HepG2 (cell line): ENCODE measurements at regions not wholly inside any gene's neighbourhood (a gene's known extent, or its start where the extent isn't known, plus 50 kb on each side); places are given as distances from the start of the nearest gene placed in this dataset.

ENCODE experiments used
- ATF1 ChIP-seq: IDR thresholded peaks from 2 replicates; pipeline ENCODE4 v1.6.1; 2016; ENCODE audit warnings: mild to moderate bottlenecking, control low read depth
- CBFB ChIP-seq: sonication (generic); formaldehyde crosslinking; IDR thresholded peaks from 2 replicates; pipeline ENCODE4 v1.4.0; 2020; ENCODE audit warnings: missing genetic modification reagents
- HNRNPK ChIP-seq: fragments of 200-400 bp; formaldehyde crosslinking; IDR thresholded peaks from 2 replicates; pipeline ENCODE4 v1.6.1; 2018; ENCODE audit warnings: low read length, low read depth, moderate library complexity, mild to moderate bottlenecking; ENCODE audit not compliant: poor library complexity, severe bottlenecking
- RCOR2 ChIP-seq: IDR thresholded peaks from 2 replicates; pipeline ENCODE4 v1.6.1; 2016; ENCODE audit warnings: missing biosample characterization, missing genetic modification reagents
- SKIL ChIP-seq: sonication (generic); formaldehyde crosslinking; IDR thresholded peaks from 2 replicates; pipeline ENCODE4 v1.8.0; 2022; ENCODE audit warnings: missing genetic modification reagents, mild to moderate bottlenecking, moderate library complexity, borderline replicate concordance
- SOX6 ChIP-seq, 2 experiments: fragments of 450-650 bp in 1 of 2; sonication (generic) in 1 of 2; formaldehyde crosslinking in 1 of 2; IDR thresholded peaks; 2 replicates each; pipeline versions ENCODE4 v1.4.0 to v1.6.1; 2017 to 2020; ENCODE audit warnings: antibody characterized with exemption in 1 of 2, mild to moderate bottlenecking in 1 of 2, missing genetic modification reagents in 1 of 2
- SP4 ChIP-seq: sonication (generic); formaldehyde crosslinking; IDR thresholded peaks from 2 replicates; pipeline ENCODE4 v1.8.1; 2023; ENCODE audit warnings: mild to moderate bottlenecking, missing genetic modification reagents
- TBP ChIP-seq: sonication (generic); formaldehyde crosslinking; IDR thresholded peaks from 2 replicates; pipeline ENCODE4 v1.5.0; 2020; ENCODE audit warnings: missing genetic modification reagents
- ZBTB14 ChIP-seq: sonication (generic); formaldehyde crosslinking; IDR thresholded peaks from 2 replicates; pipeline ENCODE4 v1.4.0; 2020; ENCODE audit warnings: missing genetic modification reagents
- ZNF205 ChIP-seq: IDR thresholded peaks from 2 replicates; pipeline ENCODE4 v1.6.1; 2018; ENCODE audit warnings: missing biosample characterization, missing genetic modification reagents
- ZNF562 ChIP-seq: sonication (generic); formaldehyde crosslinking; IDR thresholded peaks from 2 replicates; pipeline ENCODE4 v1.8.0; 2022; ENCODE audit warnings: missing genetic modification reagents, borderline replicate concordance
- ZNF792 ChIP-seq: IDR thresholded peaks from 2 replicates; pipeline ENCODE4 v1.6.1; 2016
- ZNF816 ChIP-seq: sonication (generic); formaldehyde crosslinking; IDR thresholded peaks from 2 replicates; pipeline ENCODE4 v1.8.0; 2022; ENCODE audit warnings: missing genetic modification reagents, mild to moderate bottlenecking, borderline replicate concordance
- ZNF839 ChIP-seq: sonication (generic); formaldehyde crosslinking; IDR thresholded peaks from 2 replicates; pipeline ENCODE4 v1.4.0; 2020; ENCODE audit warnings: missing genetic modification reagents, mild to moderate bottlenecking, borderline replicate concordance
- TF ChIP-seq, protein P1 (sequence below): sonication (generic); formaldehyde crosslinking; IDR thresholded peaks from 2 replicates; pipeline ENCODE4 v1.5.1; 2020; ENCODE audit warnings: mild to moderate bottlenecking, missing genetic modification reagents, borderline replicate concordance

DNA sequence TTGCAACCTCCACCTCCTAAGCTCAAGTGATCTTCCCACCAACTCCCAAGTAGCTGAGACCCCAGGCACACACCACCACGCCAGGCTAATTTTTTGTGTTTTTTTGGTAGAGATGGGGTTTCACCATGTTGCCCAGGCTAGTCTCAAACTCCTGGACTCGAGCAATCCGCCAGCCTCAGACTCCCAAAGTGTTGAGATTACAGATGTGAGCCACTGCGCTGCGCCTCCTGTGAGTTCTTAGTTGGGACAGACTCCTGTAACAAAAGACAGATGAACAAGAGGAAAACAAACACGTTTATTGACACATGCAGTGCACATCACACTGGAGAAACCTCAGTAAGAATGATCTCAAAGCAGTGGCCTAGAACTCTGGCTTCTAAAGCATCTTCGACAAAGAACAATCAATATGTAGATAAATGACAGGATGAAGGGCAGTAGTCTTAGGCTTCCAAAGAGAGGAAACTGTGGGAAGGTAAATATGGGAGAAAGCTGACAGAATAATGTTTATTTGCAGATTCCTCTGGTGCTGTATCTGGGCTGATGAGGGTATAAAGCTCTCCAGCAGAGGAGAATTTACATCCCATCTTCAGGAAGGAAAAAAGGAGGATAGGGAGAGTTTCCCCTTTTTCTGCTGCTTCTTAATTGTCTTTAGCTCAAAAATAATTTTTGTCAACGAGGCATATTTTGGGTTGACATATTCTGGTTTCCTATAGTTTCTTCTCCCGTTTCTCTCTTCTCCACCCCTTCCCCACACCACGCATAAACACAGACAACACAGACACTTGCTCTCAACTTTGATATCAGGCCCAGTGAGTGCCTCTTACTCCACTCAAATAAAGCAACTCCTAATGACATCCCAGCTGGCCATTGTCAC lies 84.7 kb upstream of the TNFAIP3 start (continued):
- TF ChIP-seq ZNF562 (CRISPR knock-in tag): no peak
- TF ChIP-seq, protein P1, sequence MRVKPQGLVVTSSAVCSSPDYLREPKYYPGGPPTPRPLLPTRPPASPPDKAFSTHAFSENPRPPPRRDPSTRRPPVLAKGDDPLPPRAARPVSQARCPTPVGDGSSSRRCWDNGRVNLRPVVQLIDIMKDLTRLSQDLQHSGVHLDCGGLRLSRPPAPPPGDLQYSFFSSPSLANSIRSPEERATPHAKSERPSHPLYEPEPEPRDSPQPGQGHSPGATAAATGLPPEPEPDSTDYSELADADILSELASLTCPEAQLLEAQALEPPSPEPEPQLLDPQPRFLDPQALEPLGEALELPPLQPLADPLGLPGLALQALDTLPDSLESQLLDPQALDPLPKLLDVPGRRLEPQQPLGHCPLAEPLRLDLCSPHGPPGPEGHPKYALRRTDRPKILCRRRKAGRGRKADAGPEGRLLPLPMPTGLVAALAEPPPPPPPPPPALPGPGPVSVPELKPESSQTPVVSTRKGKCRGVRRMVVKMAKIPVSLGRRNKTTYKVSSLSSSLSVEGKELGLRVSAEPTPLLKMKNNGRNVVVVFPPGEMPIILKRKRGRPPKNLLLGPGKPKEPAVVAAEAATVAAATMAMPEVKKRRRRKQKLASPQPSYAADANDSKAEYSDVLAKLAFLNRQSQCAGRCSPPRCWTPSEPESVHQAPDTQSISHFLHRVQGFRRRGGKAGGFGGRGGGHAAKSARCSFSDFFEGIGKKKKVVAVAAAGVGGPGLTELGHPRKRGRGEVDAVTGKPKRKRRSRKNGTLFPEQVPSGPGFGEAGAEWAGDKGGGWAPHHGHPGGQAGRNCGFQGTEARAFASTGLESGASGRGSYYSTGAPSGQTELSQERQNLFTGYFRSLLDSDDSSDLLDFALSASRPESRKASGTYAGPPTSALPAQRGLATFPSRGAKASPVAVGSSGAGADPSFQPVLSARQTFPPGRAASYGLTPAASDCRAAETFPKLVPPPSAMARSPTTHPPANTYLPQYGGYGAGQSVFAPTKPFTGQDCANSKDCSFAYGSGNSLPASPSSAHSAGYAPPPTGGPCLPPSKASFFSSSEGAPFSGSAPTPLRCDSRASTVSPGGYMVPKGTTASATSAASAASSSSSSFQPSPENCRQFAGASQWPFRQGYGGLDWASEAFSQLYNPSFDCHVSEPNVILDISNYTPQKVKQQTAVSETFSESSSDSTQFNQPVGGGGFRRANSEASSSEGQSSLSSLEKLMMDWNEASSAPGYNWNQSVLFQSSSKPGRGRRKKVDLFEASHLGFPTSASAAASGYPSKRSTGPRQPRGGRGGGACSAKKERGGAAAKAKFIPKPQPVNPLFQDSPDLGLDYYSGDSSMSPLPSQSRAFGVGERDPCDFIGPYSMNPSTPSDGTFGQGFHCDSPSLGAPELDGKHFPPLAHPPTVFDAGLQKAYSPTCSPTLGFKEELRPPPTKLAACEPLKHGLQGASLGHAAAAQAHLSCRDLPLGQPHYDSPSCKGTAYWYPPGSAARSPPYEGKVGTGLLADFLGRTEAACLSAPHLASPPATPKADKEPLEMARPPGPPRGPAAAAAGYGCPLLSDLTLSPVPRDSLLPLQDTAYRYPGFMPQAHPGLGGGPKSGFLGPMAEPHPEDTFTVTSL (CRISPR knock-in tag): peak; percentile 36; the same call in 1 of the 2 replicates
- TF ChIP-seq ATF1 (CRISPR knock-in tag): no peak
- no peak for TF ChIP-seq TBP (CRISPR knock-in tag)
- TF ChIP-seq SOX6 (IDR thresholded peaks at IDR 0.05): no peak
- TF ChIP-seq SOX6 (CRISPR knock-in tag; IDR thresholded peaks at IDR 0.05): peak; percentile 91
- no peak for TF ChIP-seq HNRNPK
- TF ChIP-seq SKIL (CRISPR knock-in tag): no peak
- TF ChIP-seq RCOR2: peak; percentile 71; the same call in 1 of the 2 replicates
- no peak for TF ChIP-seq ZNF205 (CRISPR knock-in tag)
- no peak for TF ChIP-seq CBFB (CRISPR knock-in tag)
- TF ChIP-seq SP4: no peak
- TF ChIP-seq ZNF839 (CRISPR knock-in tag): no peak
- TF ChIP-seq ZNF816 (CRISPR knock-in tag): 0 out of 2 replicates have a peak, but pooled peaks have one; percentile 46
- no peak for TF ChIP-seq ZBTB14
- TF ChIP-seq ZNF792 (CRISPR knock-in tag): no peak
